Prostate gland (tissue), 2 donors: ENCODE measurements at regions not wholly inside any gene's neighbourhood (a gene's known extent, or its start where the extent isn't known, plus 50 kb on each side); places are given as distances from the start of the nearest gene placed in this dataset.
"Not testable (repeated sequence)": the region's sequence is repeated elsewhere in the genome, so short reads cannot be mapped to it uniquely, and the experiment has no call there.

Source experiments
- DNase-seq: peaks from one replicate; pipeline ENCODE4 v3.0.0-alpha.2; 2019; ENCODE audit warnings: low spot score
- H3K27ac ChIP-seq, 2 donors: fragments of 200-600 bp; sonication (generic); 2 replicates each; pipeline ENCODE4 v1.5.1; 2017 to 2019
- H3K27me3 ChIP-seq: fragments of 200-600 bp; sonication (generic); replicated peaks from 2 replicates; pipeline ENCODE4 v1.5.1; 2019; ENCODE audit not compliant: insufficient read depth
- H3K36me3 ChIP-seq, 2 donors: fragments of 200-600 bp; sonication (generic); 1 replicate in 1 of 2; 2 replicates in 1 of 2; pipeline versions ENCODE4 v1.5.1 to v1.8.1; 2017 to 2019
- H3K4me1 ChIP-seq: fragments of 200-600 bp; sonication (generic); replicated peaks from 2 replicates; pipeline ENCODE4 v1.5.1; 2019
- H3K4me3 ChIP-seq, 2 donors: fragments of 200-600 bp; sonication (generic); 2 replicates each; pipeline ENCODE4 v1.5.1; 2017 to 2019
- H3K9me3 ChIP-seq: fragments of 200-600 bp; sonication (generic); 2 replicates; pipeline ENCODE4 v1.5.1; 2017
- POLR2A ChIP-seq: fragments of 450-650 bp; IDR thresholded peaks from one replicate; pipeline ENCODE4 v1.6.1; 2016; ENCODE audit warnings: antibody characterized with exemption, mild to moderate bottlenecking
- POLR2AphosphoS5 ChIP-seq: sonication (generic); formaldehyde crosslinking; IDR thresholded peaks from one replicate; pipeline ENCODE4 v1.6.1; 2017; ENCODE audit warnings: antibody characterized with exemption
- WGBS: methylation state at CpG from one replicate; pipeline ENCODE4 v1.1.5; 2018; 5-methylcytosine and 5-hydroxymethylcytosine counted together
- intact Hi-C: fragments of 100-400 bp; cut with DNase I; formaldehyde crosslinking; loops from one replicate; pipeline ENCODE4 v1.14.2; 2022
- TF ChIP-seq, protein P1 (sequence below), 4 experiments: fragments of 200-600 bp in 2 of 4; fragments of 450-650 bp in 2 of 4; sonication (generic) in 2 of 4; IDR thresholded peaks; 1 replicate in 3 of 4; 2 replicates in 1 of 4; pipeline ENCODE4 v1.5.1; 2016 to 2019; ENCODE audit warnings: antibody characterized with exemption in 4 of 4, mild to moderate bottlenecking in 2 of 4, moderate library complexity in 2 of 4

DNA sequence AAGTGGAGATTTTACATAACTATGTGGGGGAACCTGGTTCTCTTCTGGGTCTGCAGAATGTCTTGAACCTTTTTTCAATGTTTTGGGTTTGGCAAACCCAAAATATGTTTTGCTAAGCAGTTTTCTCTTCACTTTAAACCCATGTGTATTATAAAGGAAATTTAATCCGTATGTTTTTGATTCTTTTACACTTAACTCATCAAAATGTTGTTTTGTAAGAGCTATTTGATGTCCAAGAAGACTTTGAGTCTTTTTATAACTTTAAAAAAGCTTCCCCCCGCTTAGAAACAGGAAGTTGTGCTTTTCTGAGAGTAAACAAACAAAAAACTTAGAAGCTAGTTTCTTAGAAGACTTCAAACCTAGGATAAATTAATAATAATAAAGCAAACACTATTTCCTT is 81.9 kb upstream of the CEP162 start:
- intact Hi-C loops, result no loop called here
- no peak overlapping the region for H3K27ac ChIP-seq
- no peak for DNase-seq
- WGBS, result 70% methylated on average over 2 of the region's 2 CpGs
- no peaks in the 10 kb centered on the region for H3K27me3 ChIP-seq
- H3K9me3 ChIP-seq, result no peaks in the 10 kb centered on the region
- H3K36me3 ChIP-seq, result no peaks in the 10 kb centered on the region
- no peaks in the 10 kb centered on the region for H3K4me1 ChIP-seq
- TF ChIP-seq POLR2AphosphoS5 (no peak), POLR2A (no peak)
- TF ChIP-seq, protein P1, sequence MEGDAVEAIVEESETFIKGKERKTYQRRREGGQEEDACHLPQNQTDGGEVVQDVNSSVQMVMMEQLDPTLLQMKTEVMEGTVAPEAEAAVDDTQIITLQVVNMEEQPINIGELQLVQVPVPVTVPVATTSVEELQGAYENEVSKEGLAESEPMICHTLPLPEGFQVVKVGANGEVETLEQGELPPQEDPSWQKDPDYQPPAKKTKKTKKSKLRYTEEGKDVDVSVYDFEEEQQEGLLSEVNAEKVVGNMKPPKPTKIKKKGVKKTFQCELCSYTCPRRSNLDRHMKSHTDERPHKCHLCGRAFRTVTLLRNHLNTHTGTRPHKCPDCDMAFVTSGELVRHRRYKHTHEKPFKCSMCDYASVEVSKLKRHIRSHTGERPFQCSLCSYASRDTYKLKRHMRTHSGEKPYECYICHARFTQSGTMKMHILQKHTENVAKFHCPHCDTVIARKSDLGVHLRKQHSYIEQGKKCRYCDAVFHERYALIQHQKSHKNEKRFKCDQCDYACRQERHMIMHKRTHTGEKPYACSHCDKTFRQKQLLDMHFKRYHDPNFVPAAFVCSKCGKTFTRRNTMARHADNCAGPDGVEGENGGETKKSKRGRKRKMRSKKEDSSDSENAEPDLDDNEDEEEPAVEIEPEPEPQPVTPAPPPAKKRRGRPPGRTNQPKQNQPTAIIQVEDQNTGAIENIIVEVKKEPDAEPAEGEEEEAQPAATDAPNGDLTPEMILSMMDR (IDR thresholded peaks at IDR 0.05), result no peak
- H3K4me3 ChIP-seq, result no peak overlapping the region

DNA sequence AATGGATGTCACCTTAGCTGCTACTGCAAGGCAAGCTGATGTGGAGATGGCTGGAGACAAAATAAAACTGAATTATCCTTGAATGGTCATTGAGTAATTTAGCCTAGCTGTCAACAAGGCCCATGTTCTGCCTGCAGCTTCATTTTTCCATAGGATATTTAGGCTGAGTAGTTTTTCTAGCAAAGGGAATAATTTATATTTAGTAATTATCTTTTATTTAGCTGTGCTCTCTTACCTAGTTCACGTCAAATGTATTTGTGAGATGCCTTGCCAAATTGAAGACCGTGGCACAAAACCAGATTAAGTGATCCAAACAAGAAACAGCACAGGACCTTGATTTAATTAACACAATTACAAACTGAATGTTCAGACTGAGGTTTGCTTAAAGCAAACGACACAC is 77.4 kb upstream of the CEP162 start:
- TF ChIP-seq POLR2AphosphoS5 (no peak), POLR2A (no peak)
- TF ChIP-seq, protein P1 (IDR thresholded peaks at IDR 0.05), result no peak
- WGBS, result 56% methylated on average over 3 of the region's 3 CpGs
- Histone ChIP-seq H3K4me1 (no peaks in the 10 kb centered on the region), H3K27ac (no peak overlapping the region), H3K9me3 (no peaks in the 10 kb centered on the region), H3K27me3 (no peaks in the 10 kb centered on the region), H3K36me3 (no peaks in the 10 kb centered on the region), H3K4me3 (no peak overlapping the region)
- intact Hi-C loops, result no loop called here
- DNase-seq, result no peak

DNA sequence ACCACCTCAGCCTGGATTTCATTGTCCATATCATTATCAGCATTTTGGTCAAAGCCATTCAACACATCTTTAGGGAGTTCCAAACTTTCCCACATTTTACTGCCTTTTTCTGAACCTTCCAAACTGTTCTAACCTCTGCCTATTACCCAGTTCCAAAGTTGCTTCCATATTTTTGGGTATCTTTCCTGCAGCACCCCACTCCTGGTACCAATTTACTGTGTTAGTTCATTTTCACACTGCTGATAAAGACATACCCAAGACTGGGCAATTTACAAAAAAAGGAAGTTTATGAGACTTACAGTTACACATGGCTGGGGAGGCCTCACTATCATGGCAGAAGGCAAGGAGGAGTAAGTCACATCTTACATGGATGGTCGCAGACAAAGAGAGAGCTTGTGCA is 63.6 kb upstream of the CEP162 start:
- whole genome bisulfite sequencing, result 93% methylated on average over 1 of the region's 1 CpG
- H3K27me3 ChIP-seq, H3K27ac ChIP-seq, DNase-seq, H3K4me1 ChIP-seq, H3K36me3 ChIP-seq, intact Hi-C loops, H3K9me3 ChIP-seq, H3K4me3 ChIP-seq: not testable (repeated sequence)

DNA sequence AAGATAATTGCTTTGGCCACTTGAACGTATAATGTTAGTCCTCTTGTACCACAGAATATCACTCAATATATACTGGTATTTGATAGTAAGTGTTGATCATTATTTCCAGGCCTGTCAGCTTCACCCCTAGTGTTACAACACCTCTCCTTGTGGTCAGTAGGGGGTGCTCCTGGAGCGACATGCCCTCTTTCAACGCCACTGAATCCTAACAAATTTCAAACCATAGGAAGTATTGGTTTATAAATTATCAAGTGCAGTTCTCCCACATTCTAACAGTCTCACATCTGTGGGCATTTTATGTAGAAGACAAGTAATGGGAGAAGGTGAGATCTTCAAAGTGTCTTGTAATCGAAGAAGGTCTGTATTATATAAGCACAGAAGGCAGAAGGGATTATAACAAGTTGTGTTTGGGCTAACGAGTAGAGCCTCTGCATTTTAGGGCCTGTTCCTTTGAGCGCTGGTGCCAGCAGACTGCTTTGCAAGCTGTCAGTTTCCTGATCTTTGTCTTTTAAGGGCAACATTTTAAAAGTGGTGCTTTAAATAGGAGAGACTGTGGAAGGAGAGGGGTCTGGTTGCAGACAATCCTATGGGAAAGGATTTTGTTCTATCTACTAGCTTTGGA is 57.1 kb upstream of the CEP162 start:
- Histone ChIP-seq H3K9me3 (no peaks in the 10 kb centered on the region), H3K36me3 (no peaks in the 10 kb centered on the region), H3K4me3 (no peak overlapping the region), H3K27me3 (no peaks in the 10 kb centered on the region), H3K27ac (no peak overlapping the region), H3K4me1 (no peaks in the 10 kb centered on the region)
- intact Hi-C loops, result no loop called here
- DNase-seq, result no peak
- TF ChIP-seq, protein P1 (IDR thresholded peaks at IDR 0.05), result no peak
- no peak for TF ChIP-seq POLR2A
- 25% methylated on average over 6 of the region's 6 CpGs for WGBS

DNA sequence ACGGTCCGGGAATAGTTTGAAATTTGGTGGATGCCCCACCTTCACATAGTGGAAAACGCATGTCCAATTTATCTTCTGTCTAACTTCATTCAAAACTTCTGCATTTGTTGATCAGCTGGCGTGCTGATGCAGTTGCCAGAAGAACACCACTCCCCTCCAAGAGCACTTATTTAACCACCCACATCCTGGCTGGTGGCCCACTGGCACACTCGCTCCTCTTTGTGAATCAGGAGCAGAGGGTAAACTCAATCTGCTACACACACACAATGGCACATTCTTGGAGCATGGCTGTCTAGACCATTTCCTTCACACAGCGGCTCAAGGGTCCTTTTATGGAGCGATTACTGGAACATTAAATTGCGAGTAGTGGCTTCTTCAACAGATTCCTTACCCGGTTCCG is 55.1 kb upstream of the CEP162 start:
- TF ChIP-seq POLR2AphosphoS5 (no peak), POLR2A (no peak)
- TF ChIP-seq, protein P1 (IDR thresholded peaks at IDR 0.05), result no peak
- no peak for DNase-seq
- no peaks in the 10 kb centered on the region for H3K4me1 ChIP-seq
- no peaks in the 10 kb centered on the region for H3K36me3 ChIP-seq
- no peak overlapping the region for H3K4me3 ChIP-seq
- no peaks in the 10 kb centered on the region for H3K9me3 ChIP-seq
- intact Hi-C loops, result no loop called here
- H3K27me3 ChIP-seq, result no peaks in the 10 kb centered on the region
- 42% methylated on average over 10 of the region's 10 CpGs for WGBS
- no peak overlapping the region for H3K27ac ChIP-seq
